MCF 10A (cell line): ENCODE measurements at regions not wholly inside any gene's neighbourhood (a gene's known extent, or its start where the extent isn't known, plus 50 kb on each side); places are given as distances from the start of the nearest gene placed in this dataset.
"Not testable (repeated sequence)": the region's sequence is repeated elsewhere in the genome, so short reads cannot be mapped to it uniquely, and the experiment has no call there.

Experiments
- BruUV-seq: library from RNA; stranded (reverse); fragments of 400-500 nt; replicated peaks from 2 replicates; lab custom pipeline; 2021; lab: Mats Ljungman, UMichigan
- CTCF ChIA-PET: fragments of 300-600 bp; sonication (Branson Sonifier 250); formaldehyde crosslinking; extraction: SDS; loops from one replicate; lab custom pipeline; 2021; ENCODE audit warnings: antibody characterized with exemption, inconsistent platforms; lab: Yijun Ruan, JAX
- POLR2A ChIA-PET: fragments of 300-600, 350-650 bp; sonication (Branson Sonifier 250); formaldehyde crosslinking; extraction: SDS; loops from one replicate; lab custom pipeline; 2020; ENCODE audit warnings: antibody characterized with exemption, inconsistent platforms; lab: Yijun Ruan, JAX
- DNase-seq: peaks from one replicate; pipeline ENCODE4 v3.0.0-alpha.2; 2018; ENCODE audit not compliant: unreplicated experiment
- H3K27ac Mint-ChIP-seq: one replicate; pipeline ENCODE4 v1.8.0; 2022; ENCODE audit warnings: mild to moderate bottlenecking, low read depth, mixed read lengths; ENCODE audit not compliant: unreplicated experiment
- H3K27me3 Mint-ChIP-seq: one replicate; pipeline ENCODE4 v1.8.0; 2022; ENCODE audit warnings: mixed read lengths; ENCODE audit not compliant: insufficient read depth, unreplicated experiment
- H3K36me3 Mint-ChIP-seq: one replicate; pipeline ENCODE4 v1.8.0; 2022; ENCODE audit warnings: mild to moderate bottlenecking, moderate library complexity, mixed read lengths; ENCODE audit not compliant: insufficient read depth, unreplicated experiment
- H3K4me1 Mint-ChIP-seq: one replicate; pipeline ENCODE4 v1.8.0; 2022; ENCODE audit warnings: mixed read lengths; ENCODE audit not compliant: insufficient read depth, unreplicated experiment
- H3K4me3 Mint-ChIP-seq: one replicate; pipeline ENCODE4 v1.8.0; 2022; ENCODE audit warnings: mild to moderate bottlenecking, moderate library complexity, mixed read lengths; ENCODE audit not compliant: unreplicated experiment
- H3K9me3 Mint-ChIP-seq: one replicate; pipeline ENCODE4 v1.8.0; 2022; ENCODE audit warnings: mixed read lengths; ENCODE audit not compliant: unreplicated experiment
- intact Hi-C: fragments of 100-400 bp; cut with micrococcal nuclease; formaldehyde crosslinking; loops from 2 replicates; pipeline ENCODE4 v1.14.1; 2022
- TF ChIP-seq, protein P1 (sequence below): fragments of 200-600 bp; IDR thresholded peaks from one replicate; pipeline ENCODE4 v1.8.0; 2022; ENCODE audit warnings: antibody characterized with exemption, mild to moderate bottlenecking; ENCODE audit not compliant: unreplicated experiment

DNA sequence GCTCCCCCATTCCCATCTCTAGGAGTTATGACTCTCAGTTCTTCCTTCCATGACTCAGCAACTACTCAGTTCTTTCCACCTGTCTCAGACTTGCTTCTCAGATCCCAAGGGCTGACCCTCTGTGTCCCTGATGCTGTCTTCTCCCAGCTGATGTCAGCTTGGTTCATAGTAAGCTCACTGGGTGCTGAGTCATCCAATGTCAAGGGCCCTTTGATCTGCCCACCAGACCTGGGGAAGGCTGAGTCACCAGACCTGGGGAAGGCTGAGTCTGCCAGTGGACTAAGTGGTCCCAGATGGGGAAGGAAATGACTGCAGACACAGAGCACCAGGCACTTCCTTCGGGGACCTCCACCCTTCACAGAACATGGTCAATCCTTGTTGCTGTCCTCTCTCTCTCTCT is 76.1 kb upstream of the ZEB1 start:
- peaks cover 13% of the 10 kb centered on the region for H3K4me1 Mint-ChIP-seq
- H3K27me3 Mint-ChIP-seq, result no peaks in the 10 kb centered on the region
- TF ChIP-seq, protein P1, sequence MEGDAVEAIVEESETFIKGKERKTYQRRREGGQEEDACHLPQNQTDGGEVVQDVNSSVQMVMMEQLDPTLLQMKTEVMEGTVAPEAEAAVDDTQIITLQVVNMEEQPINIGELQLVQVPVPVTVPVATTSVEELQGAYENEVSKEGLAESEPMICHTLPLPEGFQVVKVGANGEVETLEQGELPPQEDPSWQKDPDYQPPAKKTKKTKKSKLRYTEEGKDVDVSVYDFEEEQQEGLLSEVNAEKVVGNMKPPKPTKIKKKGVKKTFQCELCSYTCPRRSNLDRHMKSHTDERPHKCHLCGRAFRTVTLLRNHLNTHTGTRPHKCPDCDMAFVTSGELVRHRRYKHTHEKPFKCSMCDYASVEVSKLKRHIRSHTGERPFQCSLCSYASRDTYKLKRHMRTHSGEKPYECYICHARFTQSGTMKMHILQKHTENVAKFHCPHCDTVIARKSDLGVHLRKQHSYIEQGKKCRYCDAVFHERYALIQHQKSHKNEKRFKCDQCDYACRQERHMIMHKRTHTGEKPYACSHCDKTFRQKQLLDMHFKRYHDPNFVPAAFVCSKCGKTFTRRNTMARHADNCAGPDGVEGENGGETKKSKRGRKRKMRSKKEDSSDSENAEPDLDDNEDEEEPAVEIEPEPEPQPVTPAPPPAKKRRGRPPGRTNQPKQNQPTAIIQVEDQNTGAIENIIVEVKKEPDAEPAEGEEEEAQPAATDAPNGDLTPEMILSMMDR, result no peak
- ChIA-PET POLR2A (no interaction called here), CTCF (interaction anchor here (0.6 kb wide), 1 partner anchor 211 kb away, joined by 3 read pairs; the partner anchor contains the start of gene ZNF438)
- H3K36me3 Mint-ChIP-seq, result peaks cover 6% of the 10 kb centered on the region
- no peak overlapping the region for H3K27ac Mint-ChIP-seq
- H3K4me3 Mint-ChIP-seq, result no peak overlapping the region
- BruUV-seq, result no TSS peak
- H3K9me3 Mint-ChIP-seq, result peaks cover 11% of the 10 kb centered on the region
- peak; percentile 78 for DNase-seq
- intact Hi-C loops, result no loop called here

GRCh38 chr10:31251118-31251517 is 67.9 kb upstream of the ZEB1 start:
- H3K36me3 Mint-ChIP-seq, intact Hi-C loops, H3K4me3 Mint-ChIP-seq, H3K9me3 Mint-ChIP-seq, BruUV-seq, DNase-seq, CTCF ChIA-PET, H3K4me1 Mint-ChIP-seq, POLR2A ChIA-PET, H3K27ac Mint-ChIP-seq, H3K27me3 Mint-ChIP-seq: not testable (repeated sequence)

DNA sequence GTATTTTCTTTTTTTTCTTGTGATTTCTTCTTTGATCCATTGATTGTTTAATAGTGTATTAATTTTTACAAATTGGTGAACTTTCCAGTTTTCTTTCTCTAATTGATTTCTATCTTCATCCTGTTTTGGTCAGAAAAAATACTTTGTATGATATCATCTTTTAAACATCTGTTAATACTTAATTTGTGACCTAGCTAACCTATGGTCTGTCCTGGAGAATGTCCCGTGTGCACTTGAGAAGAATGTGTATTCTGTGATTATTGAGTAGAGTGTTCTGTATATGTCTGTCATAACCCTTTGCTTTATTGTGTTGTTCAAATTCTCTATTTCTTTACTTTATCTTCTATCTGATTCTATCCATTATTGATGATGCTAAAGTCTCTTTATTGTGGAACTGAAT is 65.8 kb upstream of the ZEB1 start:
- no peak for DNase-seq
- CTCF ChIA-PET, result no interaction called here
- TF ChIP-seq, protein P1, result no peak
- intact Hi-C loops, result no loop called here
- BruUV-seq, result no TSS peak
- POLR2A ChIA-PET, result no interaction called here
- Mint-ChIP-seq H3K4me1 (no peaks in the 10 kb centered on the region), H3K27ac (no peak overlapping the region), H3K27me3 (no peaks in the 10 kb centered on the region), H3K36me3 (no peaks in the 10 kb centered on the region), H3K9me3 (peaks cover 1% of the 10 kb centered on the region), H3K4me3 (no peak overlapping the region)

GRCh38 chr10:31261511-31262311 is 57.3 kb upstream of the ZEB1 start:
- DNase-seq, result peak; percentile 55
- Mint-ChIP-seq H3K27me3 (no peaks in the 10 kb centered on the region), H3K4me3 (no peak overlapping the region), H3K4me1 (peaks cover 12% of the 10 kb centered on the region), H3K36me3 (no peaks in the 10 kb centered on the region), H3K9me3 (peaks cover 7% of the 10 kb centered on the region), H3K27ac (no peak overlapping the region)
- TF ChIP-seq, protein P1, result no peak
- intact Hi-C loops, result no loop called here
- CTCF ChIA-PET, result no interaction called here
- POLR2A ChIA-PET, result no interaction called here
- no TSS peak for BruUV-seq
